ENCODE measurements at regions not wholly inside any gene's neighbourhood (a gene's known extent, or its start where the extent isn't known, plus 50 kb on each side); places are given as distances from the start of the nearest gene placed in this dataset.

DNA sequence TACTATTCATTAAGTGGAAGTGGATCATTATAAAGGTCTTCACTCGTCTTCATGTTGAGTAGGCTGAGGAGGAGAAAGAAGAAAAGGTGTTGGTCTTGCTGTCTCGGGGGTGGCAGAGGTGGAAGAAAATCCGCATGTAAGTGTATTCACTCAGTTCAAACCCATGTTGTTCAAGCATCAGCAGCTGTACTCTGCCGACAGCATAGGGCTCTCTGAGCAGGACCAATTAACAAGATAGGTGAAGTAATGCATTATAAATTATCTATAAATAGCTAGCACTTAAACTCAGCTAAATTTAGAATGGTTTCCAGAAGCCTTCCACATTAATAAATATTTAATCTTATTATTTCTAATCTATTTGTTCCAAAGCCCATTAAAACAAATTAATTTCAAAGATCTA is 116.8 kb downstream of the RGS2 start:
- in situ Hi-C loops (cut with MboI) = no loop called here
- no peak overlapping the region for H3K27ac ChIP-seq
- no peaks in the 10 kb centered on the region for H3F3A ChIP-seq (ENCODE audit: insufficient read depth)
- no peak overlapping the region for H2AFZ ChIP-seq
- DNase-seq = no peak
- TF ChIP-seq EZH2phosphoT487 (IDR thresholded peaks at IDR 0.05; ENCODE audit: insufficient read depth, low read depth) = no peak
- no peak for TF ChIP-seq EZH2 (IDR thresholded peaks at IDR 0.05; ENCODE audit: insufficient read depth, poor library complexity, severe bottlenecking)
- H3K36me3 ChIP-seq (ENCODE audit: low read depth) = no peaks in the 10 kb centered on the region
- no peaks in the 10 kb centered on the region for H3K4me1 ChIP-seq (ENCODE audit: insufficient read depth)
- no peaks in the 10 kb centered on the region for H3K79me2 ChIP-seq (ENCODE audit: insufficient read depth)
- H3K9ac ChIP-seq = no peak overlapping the region
- no peak overlapping the region for H3K4me3 ChIP-seq
- WGBS, 2 experiments (ENCODE audit: low coverage in 1 of 2, low lambda C conversion rate in 2 of 2, missing lambda C conversion rate in 2 of 2) = 54 to 63% methylated on average over 4 of the region's 4 CpGs
- no peaks in the 10 kb centered on the region for H4K20me1 ChIP-seq (ENCODE audit: insufficient read depth)
- H3K4me2 ChIP-seq (ENCODE audit: unreplicated experiment) = no peak overlapping the region
- no peaks in the 10 kb centered on the region for H3K27me3 ChIP-seq (replicated peaks; ENCODE audit: insufficient read depth)
- no peaks in the 10 kb centered on the region for H3K9me3 ChIP-seq (ENCODE audit: low read depth)
- no peaks in the 10 kb centered on the region for H3K9me2 ChIP-seq (ENCODE audit: insufficient read depth)

GRCh38 chr1:192926736-192927135 is 117.9 kb downstream of the RGS2 start:
- H4K20me1 ChIP-seq (ENCODE audit: insufficient read depth) = no peaks in the 10 kb centered on the region
- no peak overlapping the region for H3K9ac ChIP-seq
- TF ChIP-seq EZH2phosphoT487 (IDR thresholded peaks at IDR 0.05; ENCODE audit: insufficient read depth, low read depth) (no peak), EZH2 (IDR thresholded peaks at IDR 0.05; ENCODE audit: insufficient read depth, poor library complexity, severe bottlenecking) (no peak)
- H3K27me3 ChIP-seq (replicated peaks; ENCODE audit: insufficient read depth) = no peaks in the 10 kb centered on the region
- H3K4me3 ChIP-seq = no peak overlapping the region
- H3K9me3 ChIP-seq (ENCODE audit: low read depth) = no peaks in the 10 kb centered on the region
- H2AFZ ChIP-seq = no peak overlapping the region
- H3K4me2 ChIP-seq (ENCODE audit: unreplicated experiment) = no peak overlapping the region
- H3K4me1 ChIP-seq (ENCODE audit: insufficient read depth) = no peaks in the 10 kb centered on the region
- 77% methylated on average over 5 of the region's 5 CpGs for WGBS, 2 experiments (ENCODE audit: low coverage in 1 of 2, low lambda C conversion rate in 2 of 2, missing lambda C conversion rate in 2 of 2)
- DNase-seq = no peak
- no peaks in the 10 kb centered on the region for H3K79me2 ChIP-seq (ENCODE audit: insufficient read depth)
- in situ Hi-C loops (cut with MboI) = no loop called here
- no peaks in the 10 kb centered on the region for H3K36me3 ChIP-seq (ENCODE audit: low read depth)
- no peak overlapping the region for H3K27ac ChIP-seq
- no peaks in the 10 kb centered on the region for H3F3A ChIP-seq (ENCODE audit: insufficient read depth)
- H3K9me2 ChIP-seq (ENCODE audit: insufficient read depth) = no peaks in the 10 kb centered on the region

DNA sequence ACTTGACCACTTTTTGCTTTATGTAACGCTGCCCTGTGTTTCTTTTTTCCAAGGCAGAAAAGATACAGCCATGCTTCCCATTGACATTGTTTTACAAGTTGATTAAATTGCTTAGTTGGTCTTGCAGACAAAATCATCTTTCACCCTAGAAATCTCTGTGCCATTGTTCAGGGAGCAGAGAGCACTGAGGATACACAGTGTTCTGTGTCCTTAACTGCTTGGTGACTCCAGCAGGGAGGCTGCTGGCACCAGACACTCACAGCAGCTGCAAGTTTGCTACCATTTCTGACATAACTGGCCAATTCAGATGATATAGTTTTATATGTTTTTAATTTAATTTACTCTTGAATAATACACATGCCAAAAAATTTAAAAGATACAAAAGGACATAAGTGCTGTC is 118.7 kb downstream of the RGS2 start:
- Histone ChIP-seq H3K27me3 (replicated peaks; ENCODE audit: insufficient read depth) (no peaks in the 10 kb centered on the region), H3K9me3 (ENCODE audit: low read depth) (no peaks in the 10 kb centered on the region), H2AFZ (no peak overlapping the region), H4K20me1 (ENCODE audit: insufficient read depth) (no peaks in the 10 kb centered on the region), H3K9me2 (ENCODE audit: insufficient read depth) (no peaks in the 10 kb centered on the region), H3K9ac (no peak overlapping the region), H3K79me2 (ENCODE audit: insufficient read depth) (no peaks in the 10 kb centered on the region), H3K4me3 (no peak overlapping the region), H3K27ac (no peak overlapping the region), H3F3A (ENCODE audit: insufficient read depth) (no peaks in the 10 kb centered on the region), H3K36me3 (ENCODE audit: low read depth) (no peaks in the 10 kb centered on the region), H3K4me1 (ENCODE audit: insufficient read depth) (no peaks in the 10 kb centered on the region), H3K4me2 (ENCODE audit: unreplicated experiment) (no peak overlapping the region)
- no peak for DNase-seq
- TF ChIP-seq EZH2 (IDR thresholded peaks at IDR 0.05; ENCODE audit: insufficient read depth, poor library complexity, severe bottlenecking) (no peak), EZH2phosphoT487 (IDR thresholded peaks at IDR 0.05; ENCODE audit: insufficient read depth, low read depth) (no peak)
- 58 to 61% methylated on average over 1 of the region's 1 CpG for WGBS, 2 experiments (ENCODE audit: low coverage in 1 of 2, low lambda C conversion rate in 2 of 2, missing lambda C conversion rate in 2 of 2)
- in situ Hi-C loops (cut with MboI) = no loop called here

- H3K4me3 ChIP-seq = no peak overlapping the region
- H3K4me2 ChIP-seq (ENCODE audit: unreplicated experiment) = no peak overlapping the region
- H3F3A ChIP-seq (ENCODE audit: insufficient read depth) = no peaks in the 10 kb centered on the region
- no peaks in the 10 kb centered on the region for H3K36me3 ChIP-seq (ENCODE audit: low read depth)
- in situ Hi-C loops (cut with MboI) = no loop called here
- TF ChIP-seq EZH2phosphoT487 (IDR thresholded peaks at IDR 0.05; ENCODE audit: insufficient read depth, low read depth) (no peak), EZH2 (IDR thresholded peaks at IDR 0.05; ENCODE audit: insufficient read depth, poor library complexity, severe bottlenecking) (no peak)
- DNase-seq = no peak
- H2AFZ ChIP-seq = no peak overlapping the region
- no peaks in the 10 kb centered on the region for H3K79me2 ChIP-seq (ENCODE audit: insufficient read depth)
- no peaks in the 10 kb centered on the region for H4K20me1 ChIP-seq (ENCODE audit: insufficient read depth)
- 28 to 40% methylated on average over 3 of the region's 3 CpGs for WGBS, 2 experiments (ENCODE audit: low coverage in 1 of 2, low lambda C conversion rate in 2 of 2, missing lambda C conversion rate in 2 of 2)
- H3K9me2 ChIP-seq (ENCODE audit: insufficient read depth) = no peaks in the 10 kb centered on the region
- no peak overlapping the region for H3K27ac ChIP-seq
- no peaks in the 10 kb centered on the region for H3K27me3 ChIP-seq (replicated peaks; ENCODE audit: insufficient read depth)
- H3K4me1 ChIP-seq (ENCODE audit: insufficient read depth) = no peaks in the 10 kb centered on the region
- no peak overlapping the region for H3K9ac ChIP-seq
- H3K9me3 ChIP-seq (ENCODE audit: low read depth) = no peaks in the 10 kb centered on the region
Measured at GRCh38 chr1:192929597-192929996, 120.8 kb downstream of the RGS2 start.

DNA sequence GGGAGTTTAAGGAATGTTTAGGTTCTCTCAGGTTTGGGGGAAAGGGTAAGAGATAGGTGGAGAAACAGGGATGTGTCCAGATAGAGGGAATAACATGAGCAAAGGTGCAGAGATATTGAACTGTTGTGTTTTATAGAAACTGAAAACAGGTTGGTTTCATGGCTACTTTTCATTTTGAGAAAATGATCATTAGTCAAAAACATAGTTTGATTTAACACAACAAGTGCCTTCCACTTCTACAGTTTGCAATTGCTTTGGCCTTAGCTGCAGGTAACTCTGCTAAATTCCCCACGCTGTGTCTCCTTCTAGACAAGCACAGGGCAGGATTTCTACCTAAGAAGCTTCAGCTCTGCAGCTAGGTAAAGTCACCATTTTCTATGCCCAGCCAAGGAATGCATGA is 124.9 kb downstream of the RGS2 start:
- WGBS, 2 experiments (ENCODE audit: low coverage in 1 of 2, low lambda C conversion rate in 2 of 2, missing lambda C conversion rate in 2 of 2) = 64 to 74% methylated on average over 1 of the region's 1 CpG
- H3K4me1 ChIP-seq (ENCODE audit: insufficient read depth) = no peaks in the 10 kb centered on the region
- no peaks in the 10 kb centered on the region for H3K36me3 ChIP-seq (ENCODE audit: low read depth)
- H3K79me2 ChIP-seq (ENCODE audit: insufficient read depth) = no peaks in the 10 kb centered on the region
- DNase-seq = no peak
- H3K9me3 ChIP-seq (ENCODE audit: low read depth) = no peaks in the 10 kb centered on the region
- H4K20me1 ChIP-seq (ENCODE audit: insufficient read depth) = no peaks in the 10 kb centered on the region
- no peak overlapping the region for H2AFZ ChIP-seq
- no peaks in the 10 kb centered on the region for H3F3A ChIP-seq (ENCODE audit: insufficient read depth)
- no peak for TF ChIP-seq EZH2phosphoT487 (IDR thresholded peaks at IDR 0.05; ENCODE audit: insufficient read depth, low read depth)
- TF ChIP-seq EZH2 (IDR thresholded peaks at IDR 0.05; ENCODE audit: insufficient read depth, poor library complexity, severe bottlenecking) = no peak
- no peak overlapping the region for H3K4me2 ChIP-seq (ENCODE audit: unreplicated experiment)
- no peak overlapping the region for H3K9ac ChIP-seq
- H3K27ac ChIP-seq = no peak overlapping the region
- in situ Hi-C loops (cut with MboI) = no loop called here
- no peaks in the 10 kb centered on the region for H3K27me3 ChIP-seq (replicated peaks; ENCODE audit: insufficient read depth)
- no peaks in the 10 kb centered on the region for H3K9me2 ChIP-seq (ENCODE audit: insufficient read depth)
- H3K4me3 ChIP-seq = no peak overlapping the region

All from GM23248 (cell line).